DOHH2 (cell line): ENCODE measurements at regions not wholly inside any gene's neighbourhood (a gene's known extent, or its start where the extent isn't known, plus 50 kb on each side); places are given as distances from the start of the nearest gene placed in this dataset.

Experiments
- H3F3A ChIP-seq: fragments of 200-600 bp; sonication (generic), shearing (Covaris generic); 2 replicates; pipeline ENCODE4 v1.6.0; 2016; ENCODE audit warnings: antibody characterized with exemption, mild to moderate bottlenecking; ENCODE audit not compliant: control insufficient read depth, insufficient read depth
- H3K27ac ChIP-seq: fragments of 200-600 bp; sonication (generic); 2 replicates; pipeline ENCODE4 v1.5.1; 2014; ENCODE audit warnings: low read depth, mild to moderate bottlenecking, low read length, moderate library complexity
- H3K27me3 ChIP-seq: fragments of 200-600 bp; sonication (generic); 2 replicates; pipeline ENCODE4 v1.6.1; 2014; ENCODE audit warnings: mild to moderate bottlenecking, low read length, mixed read lengths; ENCODE audit not compliant: control insufficient read depth
- H3K36me3 ChIP-seq: fragments of 200-600 bp; sonication (generic); 2 replicates; pipeline ENCODE4 v1.6.1; 2014; ENCODE audit warnings: mild to moderate bottlenecking, low read length, moderate library complexity, mixed read lengths; ENCODE audit not compliant: control insufficient read depth
- H3K4me1 ChIP-seq: fragments of 200-600 bp; sonication (generic); 2 replicates; pipeline ENCODE4 v1.6.1; 2014; ENCODE audit warnings: mild to moderate bottlenecking, low read length, mixed read lengths; ENCODE audit not compliant: control insufficient read depth
- H3K4me2 ChIP-seq: fragments of 200-600 bp; sonication (generic); 2 replicates; pipeline ENCODE4 v1.6.0; 2014; ENCODE audit warnings: mild to moderate bottlenecking, low read length, moderate library complexity
- H3K4me3 ChIP-seq: fragments of 200-600 bp; sonication (generic); 2 replicates; pipeline ENCODE4 v1.5.1; 2014; ENCODE audit warnings: mild to moderate bottlenecking, low read length, mixed read lengths
- H3K79me2 ChIP-seq: fragments of 200-600 bp; sonication (generic); 2 replicates; pipeline ENCODE4 v1.6.1; 2014; ENCODE audit warnings: mild to moderate bottlenecking, low read length, mixed read lengths; ENCODE audit not compliant: control insufficient read depth
- H3K9me2 ChIP-seq: fragments of 200-600 bp; sonication (generic); replicated peaks from 2 replicates; pipeline ENCODE4 v1.6.1; 2014; ENCODE audit warnings: mild to moderate bottlenecking, low read length, mixed read lengths; ENCODE audit not compliant: control insufficient read depth
- H3K9me3 ChIP-seq: fragments of 200-600 bp; sonication (generic); 2 replicates; pipeline ENCODE4 v1.6.1; 2014; ENCODE audit warnings: antibody characterized with exemption, low read length, mixed read lengths; ENCODE audit not compliant: control insufficient read depth, insufficient read depth
- H4K20me1 ChIP-seq: fragments of 200-600 bp; sonication (generic); 2 replicates; pipeline ENCODE4 v1.6.0; 2014; ENCODE audit warnings: low read depth, mild to moderate bottlenecking, antibody characterized with exemption, low read length, moderate library complexity; ENCODE audit not compliant: control insufficient read depth, insufficient read depth
- CTCF ChIP-seq: fragments of 200-600 bp; sonication (generic); IDR thresholded peaks from one replicate; pipeline ENCODE4 v1.5.1; 2014; ENCODE audit warnings: antibody characterized with exemption, mild to moderate bottlenecking, low read depth, low read length; ENCODE audit not compliant: poor library complexity, severe bottlenecking
- EZH2phosphoT487 ChIP-seq: fragments of 200-600 bp; sonication (generic); IDR thresholded peaks from 2 replicates; pipeline ENCODE4 v1.6.1; 2017; ENCODE audit warnings: borderline replicate concordance, mild to moderate bottlenecking, antibody characterized with exemption, low read length, moderate library complexity, mixed read lengths

GRCh38 chr3:72627271-72627670, 221.0 kb downstream of the SHQ1 start:
- Histone ChIP-seq H3F3A (no peaks in the 10 kb centered on the region), H3K4me1 (peaks cover 20% of the 10 kb centered on the region), H3K9me3 (no peaks in the 10 kb centered on the region), H3K4me2 (no peak overlapping the region), H3K9me2 (no peaks in the 10 kb centered on the region), H4K20me1 (no peaks in the 10 kb centered on the region), H3K36me3 (no peaks in the 10 kb centered on the region), H3K27ac (no peak overlapping the region), H3K79me2 (no peaks in the 10 kb centered on the region), H3K27me3 (no peaks in the 10 kb centered on the region), H3K4me3 (no peak overlapping the region)
- TF ChIP-seq EZH2phosphoT487 (no peak), CTCF (no peak)

GRCh38 chr3:72625602-72626337, 222.5 kb downstream of the SHQ1 start:
- H3K36me3 ChIP-seq: no peaks in the 10 kb centered on the region
- no peak overlapping the region for H3K27ac ChIP-seq
- H3K4me3 ChIP-seq: no peak overlapping the region
- 0 out of 2 replicates have a peak, but pooled peaks cover 3% of the 10 kb centered on the region for H3K27me3 ChIP-seq
- no peaks in the 10 kb centered on the region for H3K79me2 ChIP-seq
- H3F3A ChIP-seq: no peaks in the 10 kb centered on the region
- no peaks in the 10 kb centered on the region for H4K20me1 ChIP-seq
- no peaks in the 10 kb centered on the region for H3K9me3 ChIP-seq
- peaks cover 18% of the 10 kb centered on the region for H3K4me1 ChIP-seq
- no peak overlapping the region for H3K4me2 ChIP-seq
- TF ChIP-seq CTCF: no peak
- no peak for TF ChIP-seq EZH2phosphoT487
- H3K9me2 ChIP-seq: no peaks in the 10 kb centered on the region

GRCh38 chr3:72624656-72625055, 223.6 kb downstream of the SHQ1 start:
- no peaks in the 10 kb centered on the region for H3F3A ChIP-seq
- H3K9me2 ChIP-seq: no peaks in the 10 kb centered on the region
- H3K4me1 ChIP-seq: peaks cover 10% of the 10 kb centered on the region; the same call in 1 of the 2 replicates
- 0 out of 2 replicates have a peak, but pooled peaks cover 3% of the 10 kb centered on the region for H3K27me3 ChIP-seq
- H4K20me1 ChIP-seq: no peaks in the 10 kb centered on the region
- H3K27ac ChIP-seq: no peak overlapping the region
- no peaks in the 10 kb centered on the region for H3K79me2 ChIP-seq
- no peaks in the 10 kb centered on the region for H3K9me3 ChIP-seq
- no peak overlapping the region for H3K4me2 ChIP-seq
- TF ChIP-seq EZH2phosphoT487 (no peak), CTCF (no peak)
- no peaks in the 10 kb centered on the region for H3K36me3 ChIP-seq
- H3K4me3 ChIP-seq: no peak overlapping the region
